ENCODE measurements at regions not wholly inside any gene's neighbourhood (a gene's known extent, or its start where the extent isn't known, plus 50 kb on each side); places are given as distances from the start of the nearest gene placed in this dataset.
"Not testable (repeated sequence)": the region's sequence is repeated elsewhere in the genome, so short reads cannot be mapped to it uniquely, and the experiment has no call there.

DNA sequence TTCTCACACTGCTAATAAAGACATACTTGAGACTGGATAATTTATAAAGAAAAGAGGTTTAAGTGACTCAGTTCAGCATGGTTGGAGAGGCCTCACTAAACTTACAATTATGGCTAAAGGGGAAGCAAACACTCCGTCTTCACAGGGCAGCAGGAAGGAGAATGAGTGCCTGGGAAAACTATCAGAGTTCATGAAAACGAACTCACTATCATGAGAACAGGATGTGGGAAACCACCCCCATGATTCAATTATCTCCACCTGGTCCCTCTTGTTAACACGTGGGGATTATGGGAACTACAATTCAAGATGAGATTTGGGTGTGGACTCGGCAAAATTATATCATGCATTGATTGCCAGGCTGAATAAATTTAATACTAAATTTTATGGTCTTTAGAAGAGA lies 592.7 kb downstream of the GRXCR1 start:
- H3K4me3 ChIP-seq (ENCODE audit: low read depth, low read length): no peak overlapping the region
- DNase-seq (ENCODE audit: low read depth, low spot score): no peak
- CTCF ChIA-PET: no interaction called here
- TF ChIP-seq, protein P1, sequence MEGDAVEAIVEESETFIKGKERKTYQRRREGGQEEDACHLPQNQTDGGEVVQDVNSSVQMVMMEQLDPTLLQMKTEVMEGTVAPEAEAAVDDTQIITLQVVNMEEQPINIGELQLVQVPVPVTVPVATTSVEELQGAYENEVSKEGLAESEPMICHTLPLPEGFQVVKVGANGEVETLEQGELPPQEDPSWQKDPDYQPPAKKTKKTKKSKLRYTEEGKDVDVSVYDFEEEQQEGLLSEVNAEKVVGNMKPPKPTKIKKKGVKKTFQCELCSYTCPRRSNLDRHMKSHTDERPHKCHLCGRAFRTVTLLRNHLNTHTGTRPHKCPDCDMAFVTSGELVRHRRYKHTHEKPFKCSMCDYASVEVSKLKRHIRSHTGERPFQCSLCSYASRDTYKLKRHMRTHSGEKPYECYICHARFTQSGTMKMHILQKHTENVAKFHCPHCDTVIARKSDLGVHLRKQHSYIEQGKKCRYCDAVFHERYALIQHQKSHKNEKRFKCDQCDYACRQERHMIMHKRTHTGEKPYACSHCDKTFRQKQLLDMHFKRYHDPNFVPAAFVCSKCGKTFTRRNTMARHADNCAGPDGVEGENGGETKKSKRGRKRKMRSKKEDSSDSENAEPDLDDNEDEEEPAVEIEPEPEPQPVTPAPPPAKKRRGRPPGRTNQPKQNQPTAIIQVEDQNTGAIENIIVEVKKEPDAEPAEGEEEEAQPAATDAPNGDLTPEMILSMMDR (IDR thresholded peaks at IDR 0.05; ENCODE audit: insufficient read depth, low read length, missing control alignments): no peak
- POLR2A ChIA-PET: no interaction called here

DNA sequence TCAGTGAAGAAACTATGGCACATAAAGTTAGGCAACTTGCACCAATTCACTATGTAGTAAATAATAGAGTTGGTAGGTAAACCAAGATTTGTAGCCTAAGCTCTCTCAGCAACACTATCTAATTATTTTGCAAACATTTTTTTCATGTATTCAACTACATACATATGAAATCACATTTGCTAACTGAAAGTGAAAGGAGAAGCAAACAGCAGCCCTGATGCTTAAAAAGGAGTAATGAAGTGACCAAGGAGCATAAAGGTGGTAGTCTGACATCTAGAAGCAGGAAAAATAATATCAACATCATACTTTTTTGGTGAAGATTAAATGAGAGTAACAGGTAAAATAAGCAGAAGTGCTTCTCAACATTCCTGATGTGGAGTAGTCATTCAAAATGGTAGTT lies 603.7 kb downstream of the GRXCR1 start:
- ChIA-PET CTCF (no interaction called here), POLR2A (no interaction called here)
- TF ChIP-seq, protein P1 (IDR thresholded peaks at IDR 0.05; ENCODE audit: insufficient read depth, low read length, missing control alignments): no peak
- no peak overlapping the region for H3K4me3 ChIP-seq (ENCODE audit: low read depth, low read length)
- DNase-seq (ENCODE audit: low read depth, low spot score): no peak

DNA sequence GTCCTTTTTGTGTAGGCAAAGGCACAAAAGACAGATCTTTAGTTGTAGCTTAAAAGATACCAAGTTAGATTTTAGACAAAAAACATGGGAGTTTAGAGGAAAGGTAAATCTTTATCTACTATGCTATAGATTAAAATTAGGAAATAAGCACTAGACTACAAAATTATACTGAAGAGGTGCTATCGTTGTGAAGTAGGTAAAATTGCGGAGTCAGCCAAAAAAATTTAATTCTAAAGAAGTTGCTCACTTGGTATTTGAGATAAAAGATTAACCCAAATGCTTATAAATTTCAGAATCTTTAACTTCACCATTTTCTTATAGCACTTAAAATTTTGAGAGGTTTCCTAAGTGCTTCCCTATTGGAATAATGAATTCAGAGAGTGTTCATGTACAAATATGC lies 604.1 kb downstream of the GRXCR1 start:
- DNase-seq (ENCODE audit: low read depth, low spot score): no peak
- CTCF ChIA-PET: no interaction called here
- no peak overlapping the region for H3K4me3 ChIP-seq (ENCODE audit: low read depth, low read length)
- POLR2A ChIA-PET: no interaction called here
- TF ChIP-seq, protein P1 (IDR thresholded peaks at IDR 0.05; ENCODE audit: insufficient read depth, low read length, missing control alignments): no peak

DNA sequence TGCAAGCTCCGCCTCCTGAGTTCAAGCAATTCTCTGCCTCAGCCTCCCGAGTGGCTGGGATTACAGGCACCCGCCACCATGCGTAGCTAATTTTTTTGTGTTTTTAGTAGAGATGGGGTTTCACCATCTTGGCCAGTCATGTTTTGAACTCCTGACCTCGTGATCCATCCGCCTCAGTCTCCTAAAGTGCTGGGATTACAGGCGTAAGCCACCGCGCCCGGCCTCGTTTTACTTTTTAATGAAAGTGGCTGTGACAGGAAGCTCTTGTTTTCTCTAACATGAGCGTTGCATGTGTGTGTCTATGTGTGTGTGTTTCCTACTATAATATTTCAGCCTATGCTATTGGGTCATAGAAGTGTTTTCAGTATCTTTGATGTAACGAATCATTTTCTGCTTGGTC lies 613.3 kb downstream of the GRXCR1 start:
- POLR2A ChIA-PET; DNase-seq (ENCODE audit: low read depth, low spot score); CTCF ChIA-PET; H3K4me3 ChIP-seq (ENCODE audit: low read depth, low read length): not testable (repeated sequence)

DNA sequence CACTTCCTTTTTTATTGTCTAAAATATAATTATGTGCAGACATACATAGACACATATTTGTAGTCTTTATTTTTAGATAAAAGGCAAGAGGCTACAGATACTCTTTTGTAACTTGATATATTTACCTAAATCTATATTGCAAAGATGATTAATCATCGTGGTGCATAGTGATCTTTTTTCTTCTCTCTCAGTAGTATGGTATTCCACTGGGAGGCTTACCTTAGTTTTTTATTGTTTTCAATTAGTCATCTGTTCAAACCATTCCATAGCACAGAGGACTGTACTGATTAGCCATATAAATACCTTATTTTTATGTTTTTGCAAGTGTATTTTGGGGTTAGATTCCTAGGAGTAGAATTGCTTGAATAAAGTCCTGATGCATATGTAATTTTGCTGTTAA lies 619.7 kb downstream of the GRXCR1 start:
- ChIA-PET CTCF (no interaction called here), POLR2A (no interaction called here)
- DNase-seq (ENCODE audit: low read depth, low spot score): no peak
- TF ChIP-seq, protein P1 (IDR thresholded peaks at IDR 0.05; ENCODE audit: insufficient read depth, low read length, missing control alignments): no peak
- no peak overlapping the region for H3K4me3 ChIP-seq (ENCODE audit: low read depth, low read length)

DNA sequence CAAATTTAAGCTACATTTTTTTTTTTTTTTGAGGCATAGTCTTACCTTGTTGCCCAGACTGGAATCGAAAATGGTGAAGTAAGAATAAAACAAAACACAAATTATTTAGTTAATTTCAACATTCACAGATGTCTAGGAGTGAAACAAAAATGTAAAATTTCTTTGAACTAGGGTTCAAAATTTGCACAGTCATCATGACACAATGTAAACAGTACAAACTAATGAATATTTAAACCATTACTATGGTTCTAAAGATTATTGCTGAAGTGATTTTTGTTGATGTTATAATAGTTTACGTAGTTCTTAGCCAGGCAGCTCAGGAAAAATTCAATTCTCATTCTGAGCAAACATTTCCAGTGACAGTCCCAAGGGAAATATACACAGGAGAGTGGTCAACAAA lies 633.1 kb downstream of the GRXCR1 start:
- DNase-seq (ENCODE audit: low read depth, low spot score): no peak
- ChIA-PET CTCF (no interaction called here), POLR2A (no interaction called here)
- no peak overlapping the region for H3K4me3 ChIP-seq (ENCODE audit: low read depth, low read length)
- TF ChIP-seq, protein P1 (IDR thresholded peaks at IDR 0.05; ENCODE audit: insufficient read depth, low read length, missing control alignments): no peak

DNA sequence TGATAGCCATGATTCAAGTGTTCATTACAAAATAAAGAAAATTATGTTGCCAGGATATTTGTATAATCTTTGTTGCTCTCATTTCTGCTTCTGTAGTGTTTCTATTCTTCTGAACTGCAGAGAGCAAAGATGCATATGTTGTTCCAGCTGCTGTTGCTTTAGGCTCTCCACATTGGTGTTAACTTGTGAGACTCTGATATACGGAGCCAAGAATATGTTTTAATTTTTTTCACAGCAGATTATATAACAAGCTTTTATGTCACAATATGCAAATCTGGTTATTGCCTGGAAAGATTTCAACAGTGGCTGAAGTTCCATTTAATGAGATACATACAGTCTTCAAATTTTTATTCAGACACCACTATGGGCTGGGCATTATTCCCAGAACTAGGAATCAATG lies 655.0 kb downstream of the GRXCR1 start:
- ChIA-PET CTCF (no interaction called here), POLR2A (no interaction called here)
- no peak overlapping the region for H3K4me3 ChIP-seq (ENCODE audit: low read depth, low read length)
- TF ChIP-seq, protein P1 (IDR thresholded peaks at IDR 0.05; ENCODE audit: insufficient read depth, low read length, missing control alignments): no peak
- DNase-seq (ENCODE audit: low read depth, low spot score): no peak

All from AG04449 (cell line).